Urinary bladder (tissue), 3 donors: ENCODE measurements at regions not wholly inside any gene's neighbourhood (a gene's known extent, or its start where the extent isn't known, plus 50 kb on each side); places are given as distances from the start of the nearest gene placed in this dataset.
"Not testable (repeated sequence)": the region's sequence is repeated elsewhere in the genome, so short reads cannot be mapped to it uniquely, and the experiment has no call there.

Source experiments
- DNase-seq: peaks from one replicate; pipeline ENCODE4 v3.0.0-alpha.2; 2015; ENCODE audit errors: extremely low spot score
- H3K27ac ChIP-seq: one replicate; pipeline ENCODE4 v1.5.1; 2013; ENCODE audit warnings: low read depth, mild to moderate bottlenecking, moderate library complexity
- H3K36me3 ChIP-seq: one replicate; pipeline ENCODE4 v1.6.1; 2013; ENCODE audit warnings: mild to moderate bottlenecking, moderate library complexity; ENCODE audit not compliant: insufficient read depth
- H3K4me1 ChIP-seq: one replicate; pipeline ENCODE4 v1.6.1; 2013; ENCODE audit warnings: mild to moderate bottlenecking, moderate library complexity; ENCODE audit not compliant: insufficient read depth
- H3K4me3 ChIP-seq: one replicate; pipeline ENCODE4 v1.5.1; 2013; ENCODE audit warnings: low read depth, low read length
- WGBS: extraction: QIAGEN DNeasy Blood & Tissue Kit; methylation state at CpG from one replicate; pipeline ENCODE4 v1.1.7; 2013; 5-methylcytosine and 5-hydroxymethylcytosine counted together
- donor health status: healthy with polysubstance abuse.
- donor health status: healthy.

GRCh38 chr12:115374480-115375185, 690.7 kb upstream of the TBX3 start:
- no peaks in the 10 kb centered on the region for H3K36me3 ChIP-seq
- DNase-seq: no peak
- no peaks in the 10 kb centered on the region for H3K4me1 ChIP-seq
- no peak overlapping the region for H3K27ac ChIP-seq
- WGBS: 94% methylated on average over 4 of the region's 4 CpGs
- H3K4me3 ChIP-seq: no peak overlapping the region

GRCh38 chr12:115371711-115372110, 687.7 kb upstream of the TBX3 start:
- Histone ChIP-seq H3K4me3 (no peak overlapping the region), H3K4me1 (no peaks in the 10 kb centered on the region), H3K36me3 (no peaks in the 10 kb centered on the region), H3K27ac (no peak overlapping the region)
- DNase-seq: no peak
- WGBS: 97% methylated on average over 4 of the region's 4 CpGs

- DNase-seq: no peak
- Histone ChIP-seq H3K4me3 (no peak overlapping the region), H3K36me3 (no peaks in the 10 kb centered on the region), H3K27ac (no peak overlapping the region), H3K4me1 (no peaks in the 10 kb centered on the region)
- WGBS: 40% methylated on average over 6 of the region's 6 CpGs
Measured at GRCh38 chr12:115370650-115371049, 686.7 kb upstream of the TBX3 start.

GRCh38 chr12:115370207-115370606, 686.2 kb upstream of the TBX3 start:
- H3K27ac ChIP-seq: no peak overlapping the region
- H3K4me1 ChIP-seq: no peaks in the 10 kb centered on the region
- no peaks in the 10 kb centered on the region for H3K36me3 ChIP-seq
- DNase-seq: no peak
- WGBS: 78% methylated on average over 3 of the region's 3 CpGs
- no peak overlapping the region for H3K4me3 ChIP-seq

GRCh38 chr12:115366277-115366676, 682.3 kb upstream of the TBX3 start:
- 84% methylated on average over 4 of the region's 4 CpGs for WGBS
- H3K4me3 ChIP-seq, H3K36me3 ChIP-seq, H3K27ac ChIP-seq, DNase-seq, H3K4me1 ChIP-seq: not testable (repeated sequence)

GRCh38 chr12:115365765-115366164, 681.8 kb upstream of the TBX3 start:
- 91% methylated on average over 4 of the region's 4 CpGs for WGBS
- H3K4me3 ChIP-seq, DNase-seq, H3K27ac ChIP-seq, H3K36me3 ChIP-seq, H3K4me1 ChIP-seq: not testable (repeated sequence)

- no peaks in the 10 kb centered on the region for H3K4me1 ChIP-seq
- no peak for DNase-seq
- H3K4me3 ChIP-seq: no peak overlapping the region
- WGBS: 53% methylated on average over 3 of the region's 3 CpGs
- H3K36me3 ChIP-seq: no peaks in the 10 kb centered on the region
- H3K27ac ChIP-seq: no peak overlapping the region
Measured at GRCh38 chr12:115364921-115365320, 680.9 kb upstream of the TBX3 start.

- WGBS: 65% methylated on average over 4 of the region's 4 CpGs
- no peak for DNase-seq
Measured at GRCh38 chr12:115362339-115362976, 678.5 kb upstream of the TBX3 start.

GRCh38 chr12:115357681-115358080, 673.7 kb upstream of the TBX3 start:
- no peak overlapping the region for H3K4me3 ChIP-seq
- no peak for DNase-seq
- WGBS: 92% methylated on average over 12 of the region's 12 CpGs
- no peaks in the 10 kb centered on the region for H3K4me1 ChIP-seq
- no peaks in the 10 kb centered on the region for H3K36me3 ChIP-seq
- H3K27ac ChIP-seq: no peak overlapping the region

More at GRCh38 chr12:115362339-115362976, 678.5 kb upstream of the TBX3 start:
- H3K36me3 ChIP-seq: no peaks in the 10 kb centered on the region
- no peak overlapping the region for H3K27ac ChIP-seq
- no peak overlapping the region for H3K4me3 ChIP-seq
- no peaks in the 10 kb centered on the region for H3K4me1 ChIP-seq

GRCh38 chr12:115355301-115355700, 671.3 kb upstream of the TBX3 start:
- no peak overlapping the region for H3K27ac ChIP-seq
- 91% methylated on average over 2 of the region's 2 CpGs for WGBS
- no peaks in the 10 kb centered on the region for H3K4me1 ChIP-seq
- no peak for DNase-seq
- no peak overlapping the region for H3K4me3 ChIP-seq
- no peaks in the 10 kb centered on the region for H3K36me3 ChIP-seq

- H3K36me3 ChIP-seq: no peaks in the 10 kb centered on the region
- no peaks in the 10 kb centered on the region for H3K4me1 ChIP-seq
- WGBS: 42% methylated on average over 6 of the region's 6 CpGs
- H3K27ac ChIP-seq: peak overlapping the region; percentile 80
- no peak for DNase-seq
- peak overlapping the region; percentile 29 for H3K4me3 ChIP-seq
Measured at GRCh38 chr12:115354007-115354890, 670.3 kb upstream of the TBX3 start.

GRCh38 chr12:115353467-115353866, 669.5 kb upstream of the TBX3 start:
- DNase-seq: no peak
- H3K36me3 ChIP-seq: no peaks in the 10 kb centered on the region
- H3K4me3 ChIP-seq: no peak overlapping the region
- WGBS: 86% methylated on average over 1 of the region's 1 CpG
- H3K4me1 ChIP-seq: no peaks in the 10 kb centered on the region
- H3K27ac ChIP-seq: no peak overlapping the region

- H3K36me3 ChIP-seq: no peaks in the 10 kb centered on the region
- H3K27ac ChIP-seq: no peak overlapping the region
- 69% methylated on average over 5 of the region's 5 CpGs for WGBS
- no peak for DNase-seq
- H3K4me1 ChIP-seq: no peaks in the 10 kb centered on the region
- no peak overlapping the region for H3K4me3 ChIP-seq
Measured at GRCh38 chr12:115351514-115352077, 667.6 kb upstream of the TBX3 start.
